GM23338 (cell line): ENCODE measurements at regions not wholly inside any gene's neighbourhood (a gene's known extent, or its start where the extent isn't known, plus 50 kb on each side); places are given as distances from the start of the nearest gene placed in this dataset.

Experiments used
- ATAC-seq: fragments of 200-7000 bp; cut with Tn5 transposase; 3 replicates; pipeline ENCODE4 v1.9.1; 2020
- DNase-seq: peaks from one replicate; pipeline ENCODE4 v3.0.0-alpha.2; 2015; ENCODE audit warnings: low spot score
- H2AFZ ChIP-seq: fragments of 200-600 bp; sonication (generic); 2 replicates; pipeline ENCODE4 v1.8.0; 2016; ENCODE audit warnings: antibody characterized with exemption, mild to moderate bottlenecking, moderate library complexity
- H3F3A ChIP-seq: fragments of 200-600 bp; sonication (generic); replicated peaks from 2 replicates; pipeline ENCODE4 v1.8.0; 2017; ENCODE audit warnings: antibody characterized with exemption, mixed run types, low read depth
- H3K27ac ChIP-seq: fragments of 200-600 bp; sonication (generic); 2 replicates; pipeline ENCODE4 v1.6.1; 2016; ENCODE audit warnings: low read depth
- H3K27me3 ChIP-seq: fragments of 200-600 bp; sonication (generic); 2 replicates; pipeline ENCODE4 v1.8.0; 2016; ENCODE audit warnings: mild to moderate bottlenecking, mixed run types, moderate library complexity; ENCODE audit not compliant: insufficient read depth
- H3K36me3 ChIP-seq: fragments of 200-600 bp; sonication (generic); 2 replicates; pipeline ENCODE4 v1.8.0; 2016; ENCODE audit warnings: mild to moderate bottlenecking; ENCODE audit not compliant: insufficient read depth
- H3K4me1 ChIP-seq: fragments of 200-600 bp; sonication (generic); 2 replicates; pipeline ENCODE4 v1.8.0; 2016; ENCODE audit warnings: mild to moderate bottlenecking, moderate library complexity; ENCODE audit not compliant: insufficient read depth
- H3K4me2 ChIP-seq: fragments of 200-600 bp; sonication (generic); 2 replicates; pipeline ENCODE4 v1.7.1; 2017; ENCODE audit warnings: mixed run types
- H3K4me3 ChIP-seq: fragments of 200-600 bp; sonication (generic); 2 replicates; pipeline ENCODE4 v1.6.1; 2016; ENCODE audit warnings: mixed run types
- H3K79me2 ChIP-seq: fragments of 200-600 bp; sonication (generic); replicated peaks from 2 replicates; pipeline ENCODE4 v1.8.0; 2017; ENCODE audit warnings: mild to moderate bottlenecking; ENCODE audit not compliant: insufficient read depth
- H3K9me2 ChIP-seq: fragments of 200-600 bp; sonication (generic); 2 replicates; pipeline ENCODE4 v1.8.0; 2017; ENCODE audit not compliant: insufficient read depth
- H4K20me1 ChIP-seq: fragments of 200-600 bp; sonication (generic); replicated peaks from 2 replicates; pipeline ENCODE4 v1.8.0; 2017; ENCODE audit warnings: mild to moderate bottlenecking; ENCODE audit not compliant: insufficient read depth
- H3K27ac Mint-ChIP-seq: 2 replicates; pipeline ENCODE4 v1.8.0; 2020; ENCODE audit warnings: inconsistent platforms, mild to moderate bottlenecking, moderate library complexity, mixed read lengths
- H3K27me3 Mint-ChIP-seq: 3 replicates; pipeline ENCODE4 v1.8.0; 2022; ENCODE audit warnings: low read depth, mild to moderate bottlenecking, moderate library complexity, mixed read lengths, inconsistent platforms; ENCODE audit not compliant: insufficient read depth, poor library complexity
- H3K36me3 Mint-ChIP-seq: 3 replicates; pipeline ENCODE4 v1.8.0; 2021; ENCODE audit warnings: low read depth, mild to moderate bottlenecking, inconsistent platforms, moderate library complexity, mixed read lengths
- H3K4me1 Mint-ChIP-seq: 3 replicates; pipeline ENCODE4 v1.8.0; 2020; ENCODE audit warnings: mild to moderate bottlenecking, inconsistent platforms, mixed read lengths
- H3K4me3 Mint-ChIP-seq: 3 replicates; pipeline ENCODE4 v1.8.0; 2021; ENCODE audit warnings: moderate library complexity, mild to moderate bottlenecking, inconsistent platforms, mixed read lengths
- H3K9me3 Mint-ChIP-seq: 3 replicates; pipeline ENCODE4 v1.8.0; 2020; ENCODE audit warnings: moderate library complexity, mild to moderate bottlenecking, inconsistent platforms, mixed read lengths
- CREB1 ChIP-seq: fragments of 250-450 bp; sonication (Bioruptor Pico); IDR thresholded peaks from 2 replicates; pipeline ENCODE4 v1.5.0; 2020; ENCODE audit warnings: low read depth, mild to moderate bottlenecking, moderate library complexity
- CTCF ChIP-seq, 2 experiments: fragments of 200-600 bp in 1 of 2; sonication (generic) in 1 of 2; conservative IDR thresholded peaks; 2 replicates each; pipeline versions ENCODE4 v1.5.1 to v1.6.1; 2016 to 2017; ENCODE audit warnings: antibody characterized with exemption in 2 of 2, low read depth in 2 of 2, mild to moderate bottlenecking in 2 of 2, moderate library complexity in 1 of 2
- EZH2 ChIP-seq: fragments of 200-600 bp; sonication (generic); IDR thresholded peaks from one replicate; pipeline ENCODE4 v1.8.0; 2017; ENCODE audit warnings: antibody characterized with exemption, mild to moderate bottlenecking, low read depth; ENCODE audit not compliant: unreplicated experiment
- EZH2phosphoT487 ChIP-seq: fragments of 200-600 bp; sonication (generic); IDR thresholded peaks from one replicate; pipeline ENCODE4 v1.8.1; 2018; ENCODE audit warnings: antibody characterized with exemption; ENCODE audit not compliant: unreplicated experiment
- NANOG ChIP-seq: IDR thresholded peaks from 2 replicates; pipeline ENCODE4 v1.6.1; 2016; ENCODE audit warnings: antibody characterized with exemption, borderline replicate concordance
- POLR2AphosphoS5 ChIP-seq: IDR thresholded peaks from 2 replicates; pipeline ENCODE4 v1.6.1; 2016; ENCODE audit warnings: antibody characterized with exemption, low read depth
- STAT1 ChIP-seq: IDR thresholded peaks from one replicate; pipeline ENCODE4 v1.6.1; 2016; ENCODE audit warnings: antibody characterized with exemption; ENCODE audit not compliant: unreplicated experiment
- ZNF114 ChIP-seq: fragments of 250-450 bp; sonication (Bioruptor Pico); IDR thresholded peaks from 2 replicates; pipeline ENCODE4 v1.5.0; 2020; ENCODE audit warnings: mild to moderate bottlenecking, moderate library complexity
- ZNF331 ChIP-seq: fragments of 250-450 bp; sonication (Bioruptor Pico); IDR thresholded peaks from 2 replicates; pipeline ENCODE4 v1.5.0; 2020; ENCODE audit warnings: low read depth, mild to moderate bottlenecking, moderate library complexity
- ZNF462 ChIP-seq: fragments of 250-450 bp; sonication (Bioruptor Pico); IDR thresholded peaks from 2 replicates; pipeline ENCODE4 v1.5.0; 2020; ENCODE audit warnings: mild to moderate bottlenecking, moderate library complexity
- TF ChIP-seq, protein P1 (sequence below): IDR thresholded peaks from one replicate; pipeline ENCODE4 v1.6.1; 2018; ENCODE audit warnings: antibody characterized with exemption; ENCODE audit not compliant: unreplicated experiment

GRCh38 chr18:60010984-60011383 is 111.2 kb downstream of the PMAIP1 start (continued):
- TF ChIP-seq, protein P1, sequence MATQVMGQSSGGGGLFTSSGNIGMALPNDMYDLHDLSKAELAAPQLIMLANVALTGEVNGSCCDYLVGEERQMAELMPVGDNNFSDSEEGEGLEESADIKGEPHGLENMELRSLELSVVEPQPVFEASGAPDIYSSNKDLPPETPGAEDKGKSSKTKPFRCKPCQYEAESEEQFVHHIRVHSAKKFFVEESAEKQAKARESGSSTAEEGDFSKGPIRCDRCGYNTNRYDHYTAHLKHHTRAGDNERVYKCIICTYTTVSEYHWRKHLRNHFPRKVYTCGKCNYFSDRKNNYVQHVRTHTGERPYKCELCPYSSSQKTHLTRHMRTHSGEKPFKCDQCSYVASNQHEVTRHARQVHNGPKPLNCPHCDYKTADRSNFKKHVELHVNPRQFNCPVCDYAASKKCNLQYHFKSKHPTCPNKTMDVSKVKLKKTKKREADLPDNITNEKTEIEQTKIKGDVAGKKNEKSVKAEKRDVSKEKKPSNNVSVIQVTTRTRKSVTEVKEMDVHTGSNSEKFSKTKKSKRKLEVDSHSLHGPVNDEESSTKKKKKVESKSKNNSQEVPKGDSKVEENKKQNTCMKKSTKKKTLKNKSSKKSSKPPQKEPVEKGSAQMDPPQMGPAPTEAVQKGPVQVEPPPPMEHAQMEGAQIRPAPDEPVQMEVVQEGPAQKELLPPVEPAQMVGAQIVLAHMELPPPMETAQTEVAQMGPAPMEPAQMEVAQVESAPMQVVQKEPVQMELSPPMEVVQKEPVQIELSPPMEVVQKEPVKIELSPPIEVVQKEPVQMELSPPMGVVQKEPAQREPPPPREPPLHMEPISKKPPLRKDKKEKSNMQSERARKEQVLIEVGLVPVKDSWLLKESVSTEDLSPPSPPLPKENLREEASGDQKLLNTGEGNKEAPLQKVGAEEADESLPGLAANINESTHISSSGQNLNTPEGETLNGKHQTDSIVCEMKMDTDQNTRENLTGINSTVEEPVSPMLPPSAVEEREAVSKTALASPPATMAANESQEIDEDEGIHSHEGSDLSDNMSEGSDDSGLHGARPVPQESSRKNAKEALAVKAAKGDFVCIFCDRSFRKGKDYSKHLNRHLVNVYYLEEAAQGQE: no peak
- TF ChIP-seq STAT1 (no peak), ZNF331 (CRISPR knock-in tag) (no peak)

GRCh38 chr18:60010513-60010912 is 110.7 kb downstream of the PMAIP1 start:
- no peaks in the 10 kb centered on the region for H3K27me3 ChIP-seq
- no peaks in the 10 kb centered on the region for H3F3A ChIP-seq
- no peak overlapping the region for H3K4me3 ChIP-seq
- Mint-ChIP-seq H3K9me3 (peaks cover 25% of the 10 kb centered on the region), H3K27ac (no peak overlapping the region), H3K4me1 (no peaks in the 10 kb centered on the region), H3K4me3 (no peak overlapping the region), H3K36me3 (peaks cover 9% of the 10 kb centered on the region; the same call in 2 of the 3 replicates), H3K27me3 (no peaks in the 10 kb centered on the region)
- H3K27ac ChIP-seq: no peak overlapping the region
- no peak overlapping the region for H2AFZ ChIP-seq
- no peaks in the 10 kb centered on the region for H3K79me2 ChIP-seq
- ATAC-seq (no peak), DNase-seq (no peak)
- H3K4me1 ChIP-seq: no peaks in the 10 kb centered on the region
- H3K4me2 ChIP-seq: no peak overlapping the region
- no peaks in the 10 kb centered on the region for H3K36me3 ChIP-seq
- H3K9me2 ChIP-seq: no peaks in the 10 kb centered on the region
- H4K20me1 ChIP-seq: no peaks in the 10 kb centered on the region
- no peak for TF ChIP-seq STAT1
- TF ChIP-seq, protein P1: no peak
- no peak for TF ChIP-seq EZH2
- no peak for TF ChIP-seq ZNF462 (CRISPR knock-in tag)
- TF ChIP-seq NANOG: no peak
- no peak for TF ChIP-seq CTCF (conservative IDR thresholded peaks at IDR 0.05; ENCODE audit: low read depth in 2 of 2)
- no peak for TF ChIP-seq EZH2phosphoT487
- no peak for TF ChIP-seq CREB1 (CRISPR knock-in tag)
- no peak for TF ChIP-seq ZNF114
- no peak for TF ChIP-seq POLR2AphosphoS5
